GM12875 (cell line): ENCODE measurements at regions not wholly inside any gene's neighbourhood (a gene's known extent, or its start where the extent isn't known, plus 50 kb on each side); places are given as distances from the start of the nearest gene placed in this dataset.

ENCODE experiments used
- H3K4me3 ChIP-seq: one replicate; pipeline ENCODE4 v1.5.1; 2011; ENCODE audit warnings: low read depth, low read length, control low read depth
- TF ChIP-seq, protein P1 (sequence below): IDR thresholded peaks from 2 replicates; pipeline ENCODE4 v1.5.1; 2011; ENCODE audit warnings: low read depth, mild to moderate bottlenecking, control low read depth, inconsistent platforms, low read length, moderate library complexity, borderline replicate concordance; ENCODE audit not compliant: insufficient read depth

GRCh38 chr5:13358342-13358741 lies 586.1 kb downstream of the DNAH5 start:
- H3K4me3 ChIP-seq = no peak overlapping the region

GRCh38 chr5:13357929-13358328 lies 586.6 kb downstream of the DNAH5 start:
- TF ChIP-seq, protein P1, sequence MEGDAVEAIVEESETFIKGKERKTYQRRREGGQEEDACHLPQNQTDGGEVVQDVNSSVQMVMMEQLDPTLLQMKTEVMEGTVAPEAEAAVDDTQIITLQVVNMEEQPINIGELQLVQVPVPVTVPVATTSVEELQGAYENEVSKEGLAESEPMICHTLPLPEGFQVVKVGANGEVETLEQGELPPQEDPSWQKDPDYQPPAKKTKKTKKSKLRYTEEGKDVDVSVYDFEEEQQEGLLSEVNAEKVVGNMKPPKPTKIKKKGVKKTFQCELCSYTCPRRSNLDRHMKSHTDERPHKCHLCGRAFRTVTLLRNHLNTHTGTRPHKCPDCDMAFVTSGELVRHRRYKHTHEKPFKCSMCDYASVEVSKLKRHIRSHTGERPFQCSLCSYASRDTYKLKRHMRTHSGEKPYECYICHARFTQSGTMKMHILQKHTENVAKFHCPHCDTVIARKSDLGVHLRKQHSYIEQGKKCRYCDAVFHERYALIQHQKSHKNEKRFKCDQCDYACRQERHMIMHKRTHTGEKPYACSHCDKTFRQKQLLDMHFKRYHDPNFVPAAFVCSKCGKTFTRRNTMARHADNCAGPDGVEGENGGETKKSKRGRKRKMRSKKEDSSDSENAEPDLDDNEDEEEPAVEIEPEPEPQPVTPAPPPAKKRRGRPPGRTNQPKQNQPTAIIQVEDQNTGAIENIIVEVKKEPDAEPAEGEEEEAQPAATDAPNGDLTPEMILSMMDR = no peak
- H3K4me3 ChIP-seq = no peak overlapping the region

More at GRCh38 chr5:13358342-13358741, 586.1 kb downstream of the DNAH5 start:
- TF ChIP-seq, protein P1 = no peak

DNA sequence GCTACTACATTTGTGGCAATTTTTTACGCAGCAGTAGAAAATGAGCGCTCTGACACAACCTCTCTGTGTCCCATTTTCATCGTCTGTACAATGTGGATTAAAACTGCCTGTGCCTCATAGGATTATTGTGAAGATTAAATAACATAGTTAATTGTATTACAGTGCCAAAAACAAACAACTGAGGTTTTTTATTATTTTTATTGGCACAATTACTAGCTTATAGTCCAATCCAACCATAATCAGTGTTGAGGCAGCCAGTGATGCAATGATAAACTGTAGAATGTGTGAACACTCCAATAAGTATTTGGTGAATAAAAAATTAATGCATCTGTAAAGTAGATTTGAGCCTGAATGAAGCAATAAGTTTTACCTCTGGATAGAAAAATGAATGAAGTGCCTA lies 588.3 kb downstream of the DNAH5 start:
- TF ChIP-seq, protein P1 = no peak
- no peak overlapping the region for H3K4me3 ChIP-seq

GRCh38 chr5:13354611-13355010 lies 589.9 kb downstream of the DNAH5 start:
- H3K4me3 ChIP-seq = no peak overlapping the region

GRCh38 chr5:13350767-13351166 lies 593.7 kb downstream of the DNAH5 start:
- TF ChIP-seq, protein P1 = no peak
- no peak overlapping the region for H3K4me3 ChIP-seq

More at GRCh38 chr5:13354611-13355010, 589.9 kb downstream of the DNAH5 start:
- TF ChIP-seq, protein P1 = no peak

- TF ChIP-seq, protein P1 = no peak
- no peak overlapping the region for H3K4me3 ChIP-seq
These were observed 595.9 kb downstream of the DNAH5 start for GRCh38 chr5:13348568-13348967.

DNA sequence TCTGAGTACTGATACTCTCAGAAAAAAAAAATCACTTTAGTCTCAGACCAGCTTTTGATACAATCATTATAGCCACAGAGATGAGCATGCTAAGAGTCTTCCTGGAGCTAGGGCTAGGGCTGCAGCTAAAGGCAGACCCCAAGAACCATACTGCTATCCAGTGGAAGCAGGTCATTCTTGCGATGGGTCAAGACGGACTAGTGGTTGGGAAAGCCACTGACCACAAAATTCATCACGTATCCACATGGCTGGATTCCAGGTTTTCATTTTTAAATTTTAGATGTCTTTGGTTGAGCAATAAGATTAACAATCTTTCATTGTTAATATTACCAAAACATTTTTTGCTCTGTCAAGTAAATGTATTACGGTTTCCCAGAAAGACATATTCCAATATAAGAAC lies 598.1 kb downstream of the DNAH5 start:
- H3K4me3 ChIP-seq = no peak overlapping the region
- TF ChIP-seq, protein P1 = no peak
